ENCODE measurements at regions not wholly inside any gene's neighbourhood (a gene's known extent, or its start where the extent isn't known, plus 50 kb on each side); places are given as distances from the start of the nearest gene placed in this dataset.

DNA sequence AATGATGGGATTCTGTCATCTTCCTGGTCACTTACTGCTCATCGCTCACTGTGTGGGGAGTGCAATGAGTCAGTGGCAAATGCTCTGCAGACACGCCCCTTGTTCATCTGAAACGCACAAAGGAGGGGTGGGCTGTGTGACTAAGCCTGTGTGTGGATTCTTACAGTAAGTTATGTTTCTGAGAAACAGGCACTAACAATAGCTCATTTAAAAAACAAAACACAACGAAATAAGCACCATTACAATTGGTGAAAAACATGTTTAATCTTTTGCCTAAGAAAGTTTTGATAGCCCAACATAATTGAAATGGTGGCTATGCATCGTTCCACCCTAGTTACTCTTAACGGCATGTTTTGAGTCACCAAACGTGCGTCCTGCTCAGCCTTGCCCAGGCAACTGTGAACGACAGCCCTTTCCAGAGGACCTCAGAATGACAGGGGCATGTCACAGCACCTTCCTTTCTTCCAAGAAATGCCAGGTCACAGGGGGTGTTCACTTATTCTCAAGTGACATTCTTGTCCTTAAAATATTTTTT lies 118.4 kb upstream of the SGK1 start (continued):
- TF ChIP-seq, protein P1, sequence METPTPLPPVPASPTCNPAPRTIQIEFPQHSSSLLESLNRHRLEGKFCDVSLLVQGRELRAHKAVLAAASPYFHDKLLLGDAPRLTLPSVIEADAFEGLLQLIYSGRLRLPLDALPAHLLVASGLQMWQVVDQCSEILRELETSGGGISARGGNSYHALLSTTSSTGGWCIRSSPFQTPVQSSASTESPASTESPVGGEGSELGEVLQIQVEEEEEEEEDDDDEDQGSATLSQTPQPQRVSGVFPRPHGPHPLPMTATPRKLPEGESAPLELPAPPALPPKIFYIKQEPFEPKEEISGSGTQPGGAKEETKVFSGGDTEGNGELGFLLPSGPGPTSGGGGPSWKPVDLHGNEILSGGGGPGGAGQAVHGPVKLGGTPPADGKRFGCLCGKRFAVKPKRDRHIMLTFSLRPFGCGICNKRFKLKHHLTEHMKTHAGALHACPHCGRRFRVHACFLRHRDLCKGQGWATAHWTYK (CRISPR knock-in tag; IDR thresholded peaks at IDR 0.05), result no peak
- TF ChIP-seq, protein P2, sequence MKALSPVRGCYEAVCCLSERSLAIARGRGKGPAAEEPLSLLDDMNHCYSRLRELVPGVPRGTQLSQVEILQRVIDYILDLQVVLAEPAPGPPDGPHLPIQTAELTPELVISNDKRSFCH (CRISPR knock-in tag; IDR thresholded peaks at IDR 0.05), result no peak
- TF ChIP-seq, protein P2 (tag; IDR thresholded peaks at IDR 0.05), result no peak
- TF ChIP-seq RBM34 (IDR thresholded peaks at IDR 0.05; ENCODE audit: borderline replicate concordance, insufficient read depth, low read length) (no peak), MYNN (IDR thresholded peaks at IDR 0.05) (no peak), MYNN (CRISPR knock-in tag; IDR thresholded peaks at IDR 0.05) (no peak), CBFB (CRISPR knock-in tag; IDR thresholded peaks at IDR 0.05) (no peak), BRD4 (IDR thresholded peaks at IDR 0.05) (no peak), CREB1 (IDR thresholded peaks at IDR 0.05) (no peak), CREB1 (CRISPR knock-in tag; IDR thresholded peaks at IDR 0.05) (no peak), ZNF232 (CRISPR knock-in tag; IDR thresholded peaks at IDR 0.05) (no peak), FUS (optimal IDR thresholded peaks at IDR 0.05; ENCODE audit: low read depth, low read length) (no peak), XRCC3 (IDR thresholded peaks at IDR 0.05) (no peak), ZNF76 (CRISPR knock-in tag; IDR thresholded peaks at IDR 0.05; ENCODE audit: borderline replicate concordance) (no peak), TCF7L2 (IDR thresholded peaks at IDR 0.05; ENCODE audit: low read depth, low read length) (no peak), GATA2 (CRISPR knock-in tag; IDR thresholded peaks at IDR 0.05) (no peak), SMAD4 (CRISPR knock-in tag; conservative IDR thresholded peaks at IDR 0.05) (0 out of 2 replicates have a peak, but pooled peaks have one; percentile 20), ZSCAN32 (CRISPR knock-in tag; IDR thresholded peaks at IDR 0.05) (no peak), XRCC4 (IDR thresholded peaks at IDR 0.05; ENCODE audit: extremely low read depth, insufficient read depth, insufficient read length) (no peak)
- TF ChIP-seq, protein P3, sequence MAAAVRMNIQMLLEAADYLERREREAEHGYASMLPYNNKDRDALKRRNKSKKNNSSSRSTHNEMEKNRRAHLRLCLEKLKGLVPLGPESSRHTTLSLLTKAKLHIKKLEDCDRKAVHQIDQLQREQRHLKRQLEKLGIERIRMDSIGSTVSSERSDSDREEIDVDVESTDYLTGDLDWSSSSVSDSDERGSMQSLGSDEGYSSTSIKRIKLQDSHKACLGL (CRISPR knock-in tag; IDR thresholded peaks at IDR 0.05; ENCODE audit: borderline replicate concordance, poor library complexity, severe bottlenecking), result no peak
- TF ChIP-seq, protein P4, sequence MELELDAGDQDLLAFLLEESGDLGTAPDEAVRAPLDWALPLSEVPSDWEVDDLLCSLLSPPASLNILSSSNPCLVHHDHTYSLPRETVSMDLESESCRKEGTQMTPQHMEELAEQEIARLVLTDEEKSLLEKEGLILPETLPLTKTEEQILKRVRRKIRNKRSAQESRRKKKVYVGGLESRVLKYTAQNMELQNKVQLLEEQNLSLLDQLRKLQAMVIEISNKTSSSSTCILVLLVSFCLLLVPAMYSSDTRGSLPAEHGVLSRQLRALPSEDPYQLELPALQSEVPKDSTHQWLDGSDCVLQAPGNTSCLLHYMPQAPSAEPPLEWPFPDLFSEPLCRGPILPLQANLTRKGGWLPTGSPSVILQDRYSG (tag; conservative IDR thresholded peaks at IDR 0.05; ENCODE audit: low read depth), result no peak
- TF ChIP-seq, protein P5, sequence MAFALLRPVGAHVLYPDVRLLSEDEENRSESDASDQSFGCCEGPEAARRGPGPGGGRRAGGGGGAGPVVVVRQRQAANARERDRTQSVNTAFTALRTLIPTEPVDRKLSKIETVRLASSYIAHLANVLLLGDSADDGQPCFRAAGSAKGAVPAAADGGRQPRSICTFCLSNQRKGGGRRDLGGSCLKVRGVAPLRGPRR (CRISPR knock-in tag; IDR thresholded peaks at IDR 0.05), result no peak
- TF ChIP-seq, protein P6, sequence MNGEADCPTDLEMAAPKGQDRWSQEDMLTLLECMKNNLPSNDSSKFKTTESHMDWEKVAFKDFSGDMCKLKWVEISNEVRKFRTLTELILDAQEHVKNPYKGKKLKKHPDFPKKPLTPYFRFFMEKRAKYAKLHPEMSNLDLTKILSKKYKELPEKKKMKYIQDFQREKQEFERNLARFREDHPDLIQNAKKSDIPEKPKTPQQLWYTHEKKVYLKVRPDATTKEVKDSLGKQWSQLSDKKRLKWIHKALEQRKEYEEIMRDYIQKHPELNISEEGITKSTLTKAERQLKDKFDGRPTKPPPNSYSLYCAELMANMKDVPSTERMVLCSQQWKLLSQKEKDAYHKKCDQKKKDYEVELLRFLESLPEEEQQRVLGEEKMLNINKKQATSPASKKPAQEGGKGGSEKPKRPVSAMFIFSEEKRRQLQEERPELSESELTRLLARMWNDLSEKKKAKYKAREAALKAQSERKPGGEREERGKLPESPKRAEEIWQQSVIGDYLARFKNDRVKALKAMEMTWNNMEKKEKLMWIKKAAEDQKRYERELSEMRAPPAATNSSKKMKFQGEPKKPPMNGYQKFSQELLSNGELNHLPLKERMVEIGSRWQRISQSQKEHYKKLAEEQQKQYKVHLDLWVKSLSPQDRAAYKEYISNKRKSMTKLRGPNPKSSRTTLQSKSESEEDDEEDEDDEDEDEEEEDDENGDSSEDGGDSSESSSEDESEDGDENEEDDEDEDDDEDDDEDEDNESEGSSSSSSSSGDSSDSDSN (IDR thresholded peaks at IDR 0.05; ENCODE audit: borderline replicate concordance in 1 of 2, low read depth in 2 of 2, low read length in 2 of 2), result no peak
